GM19023 (cell line): ENCODE measurements at regions not wholly inside any gene's neighbourhood (a gene's known extent, or its start where the extent isn't known, plus 50 kb on each side); places are given as distances from the start of the nearest gene placed in this dataset.

ENCODE experiments used
- ATAC-seq: cut with Tn5 transposase; IDR thresholded peaks from one replicate; pipeline ENCODE4 v1.9.1; 2021; ENCODE audit warnings: mild to moderate bottlenecking, moderate library complexity; ENCODE audit not compliant: unreplicated experiment

GRCh38 chr1:87265786-87266185 lies 62.9 kb upstream of the LMO4 start:
- ATAC-seq = no peak

GRCh38 chr1:87268111-87268510 lies 60.6 kb upstream of the LMO4 start:
- ATAC-seq = no peak

GRCh38 chr1:87269921-87270320 lies 58.8 kb upstream of the LMO4 start:
- ATAC-seq = no peak

GRCh38 chr1:87273291-87273690 lies 55.4 kb upstream of the LMO4 start:
- no peak for ATAC-seq

- no peak for ATAC-seq
These were observed 53.8 kb upstream of the LMO4 start for GRCh38 chr1:87274851-87275250.

- no peak for ATAC-seq
These were observed 49.7 kb upstream of the LMO4 start for GRCh38 chr1:87278825-87279535.
